IPS-NIHi7 (cell line): ENCODE measurements at regions not wholly inside any gene's neighbourhood (a gene's known extent, or its start where the extent isn't known, plus 50 kb on each side); places are given as distances from the start of the nearest gene placed in this dataset.

Source experiments
- DNase-seq: peaks from one replicate; pipeline ENCODE4 v3.0.0; 2012; ENCODE audit warnings: mixed read lengths; ENCODE audit errors: extremely low spot score

DNA sequence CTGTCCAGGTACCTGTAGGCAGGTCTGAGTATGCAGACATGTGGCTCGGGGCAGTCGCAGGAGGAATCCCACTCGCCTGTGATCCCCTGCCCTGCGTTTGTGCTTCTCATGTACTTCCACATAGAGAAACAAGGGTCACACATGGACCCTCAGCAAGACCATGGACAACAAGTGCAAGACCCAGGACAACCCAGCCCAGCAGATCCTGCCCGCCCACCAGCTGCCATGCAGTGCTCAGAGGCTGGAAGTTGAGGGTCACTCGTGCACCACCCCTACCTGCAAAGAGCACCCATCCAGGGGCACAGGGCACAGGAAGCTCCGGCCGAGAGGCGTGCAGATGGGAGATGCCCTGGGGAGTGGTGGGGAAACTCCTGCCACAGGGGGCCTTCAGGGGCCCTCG lies 67.5 kb upstream of the C14orf180 start:
- no peak for DNase-seq

DNA sequence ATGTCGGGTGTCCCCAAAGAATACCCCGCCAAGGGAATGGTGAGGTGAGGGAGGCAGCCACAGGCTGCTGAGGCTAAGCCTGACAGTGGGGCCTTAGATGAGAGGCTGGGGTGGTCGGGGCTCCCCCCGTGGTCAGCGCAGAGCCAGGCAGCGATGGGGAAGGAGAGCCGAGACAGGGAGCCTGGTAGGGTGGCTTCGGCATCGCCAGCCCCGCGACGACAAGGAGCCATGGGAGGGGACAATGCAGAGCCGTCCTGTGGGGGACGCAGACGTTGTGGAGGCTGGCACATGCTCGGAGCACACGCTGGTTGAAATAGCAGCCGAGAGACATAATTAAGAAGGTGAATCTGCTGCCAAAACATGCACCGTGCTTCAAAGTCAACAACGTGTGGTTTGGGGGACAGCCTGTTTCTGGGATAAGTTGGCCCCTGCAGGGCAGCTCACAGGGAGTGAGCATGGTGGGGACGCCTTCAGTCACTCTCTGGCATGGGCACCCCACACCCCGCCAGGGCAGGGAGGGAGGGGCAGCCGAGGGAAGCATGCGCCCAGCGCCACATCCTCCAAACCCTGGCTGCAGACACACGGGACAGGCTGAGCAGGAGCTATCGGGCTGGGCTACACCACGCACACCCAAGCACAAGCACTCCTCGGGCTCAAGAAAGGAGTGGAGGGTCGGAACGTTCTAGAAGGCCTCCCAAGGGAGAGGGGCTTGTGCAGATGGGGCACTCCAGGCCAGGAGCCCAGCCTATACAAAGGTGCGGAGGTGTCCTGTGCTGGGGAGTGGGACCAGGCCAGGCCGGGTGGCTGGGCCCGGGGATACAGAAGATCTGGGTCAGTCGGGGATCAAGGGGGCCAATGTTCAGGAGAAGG lies 66.6 kb upstream of the C14orf180 start:
- DNase-seq = no peak

DNA sequence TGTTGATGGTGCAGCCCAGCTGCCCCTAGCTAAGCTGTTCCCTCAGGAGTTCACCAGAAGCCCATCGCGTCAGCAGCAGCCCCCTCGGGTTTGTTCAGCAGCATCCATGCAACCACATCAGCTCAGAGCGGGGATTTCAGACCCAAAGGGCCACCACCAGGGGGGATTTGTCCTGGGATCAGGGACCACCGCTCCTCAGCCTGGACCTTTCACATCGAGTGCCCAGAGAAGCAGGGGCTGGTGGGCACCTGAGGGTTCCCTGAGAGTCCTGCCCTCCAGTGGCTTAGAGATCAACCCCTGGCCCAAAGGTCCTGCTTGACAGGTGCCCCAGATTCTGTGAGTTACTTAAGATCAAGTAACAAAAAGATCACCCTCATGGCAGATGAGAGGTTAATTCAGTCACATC lies 65.9 kb upstream of the C14orf180 start:
- no peak for DNase-seq

DNA sequence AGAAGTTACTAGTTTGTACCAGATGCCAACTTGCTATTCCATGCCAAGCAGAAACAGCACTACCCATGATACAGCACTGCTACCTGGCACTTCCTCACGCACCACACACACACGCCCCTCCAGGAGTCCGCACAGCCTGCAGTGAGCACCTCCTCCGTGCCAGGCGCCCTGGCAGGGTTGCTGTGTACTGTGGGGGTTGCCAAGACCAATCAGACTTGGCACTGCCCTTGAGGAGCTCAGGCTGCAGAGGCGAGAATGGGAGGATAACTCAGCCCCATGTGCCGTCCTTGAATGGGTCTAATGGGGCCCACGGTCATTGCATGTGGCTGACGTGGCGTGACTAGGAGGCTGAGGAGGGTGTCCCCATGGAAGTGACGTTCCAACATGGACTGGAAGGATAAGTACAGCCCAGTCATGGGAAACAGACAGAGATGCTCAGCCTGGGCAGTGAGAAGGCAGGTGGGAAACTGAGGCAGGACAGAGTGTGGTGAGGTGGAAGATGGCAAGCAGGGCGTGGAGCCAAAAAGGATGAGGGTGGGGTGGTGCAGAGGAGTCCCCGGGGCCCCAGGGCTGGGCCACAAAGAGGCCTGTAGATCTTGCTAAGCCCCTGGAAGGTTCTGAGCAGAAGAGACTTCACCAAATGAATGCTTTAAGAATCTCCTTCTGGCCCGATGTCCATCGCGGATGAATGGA lies 65.3 kb upstream of the C14orf180 start:
- no peak for DNase-seq

GRCh38 chr14:104515059-104515810 lies 64.3 kb upstream of the C14orf180 start:
- DNase-seq = no peak

DNA sequence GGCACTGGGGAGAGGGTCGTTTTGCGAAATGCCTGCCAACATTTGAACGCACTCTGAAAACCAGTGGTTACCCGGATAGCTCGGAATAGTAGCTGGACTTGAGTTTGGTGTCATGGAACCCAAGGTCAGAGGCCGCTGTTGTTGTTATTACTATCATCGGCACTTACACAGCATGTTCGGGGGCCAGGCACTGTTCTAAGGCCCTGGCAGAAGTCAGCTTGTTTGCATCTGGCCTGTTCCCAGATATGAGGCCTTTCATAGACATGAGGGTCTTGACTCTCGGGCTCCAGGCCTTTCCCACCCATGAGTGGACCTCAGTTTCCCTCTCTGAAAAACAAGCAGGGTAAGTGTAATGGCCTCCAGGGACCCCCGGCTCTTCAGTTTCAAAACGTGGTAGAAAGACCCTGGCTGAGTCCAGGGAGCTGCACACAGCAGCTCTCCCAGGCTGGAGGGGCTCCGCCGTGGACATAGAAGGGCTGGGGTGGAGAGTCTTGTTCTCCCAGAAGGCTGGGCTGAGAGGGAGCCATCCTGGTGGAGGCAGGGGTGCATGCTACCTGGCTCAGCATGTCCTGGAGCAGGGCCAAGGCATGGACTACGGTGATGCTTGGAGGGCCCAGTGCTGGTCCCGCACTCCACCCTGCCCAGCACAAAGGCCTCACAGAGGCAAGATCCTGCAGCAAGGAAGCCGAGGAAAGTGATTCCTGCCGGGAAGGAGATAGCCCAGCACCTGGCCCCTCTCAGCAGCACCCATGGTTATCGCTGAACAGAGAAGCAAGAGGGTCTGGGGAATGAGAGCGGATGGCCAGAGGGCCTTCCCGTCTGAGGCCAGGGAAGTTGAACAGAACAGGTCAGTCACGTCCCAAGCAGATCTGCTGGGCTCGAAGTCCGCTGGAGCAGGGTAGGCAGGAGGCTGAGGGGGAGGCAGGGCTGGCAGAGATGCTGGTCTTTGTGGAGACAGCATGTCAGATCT lies 63.5 kb upstream of the C14orf180 start:
- DNase-seq = no peak

DNA sequence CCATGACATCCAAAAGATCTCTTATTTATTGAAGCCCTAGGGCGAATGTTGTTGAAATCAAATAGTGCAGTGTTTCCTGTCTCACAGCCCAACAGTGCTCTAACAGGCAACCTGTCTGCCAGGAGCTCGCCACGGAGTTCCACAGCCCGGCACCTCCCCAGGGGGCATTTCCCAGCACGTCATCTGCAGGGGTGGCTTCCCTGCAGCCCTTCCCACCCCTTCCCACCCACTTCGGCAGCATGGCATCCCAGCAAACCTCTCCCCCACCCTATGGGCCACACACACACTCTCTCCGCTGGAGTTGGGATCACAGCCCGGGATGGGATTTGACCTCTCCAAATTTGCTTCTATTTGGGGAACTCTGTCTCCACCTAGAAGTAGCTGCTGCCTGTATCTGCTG lies 62.7 kb upstream of the C14orf180 start:
- no peak for DNase-seq

DNA sequence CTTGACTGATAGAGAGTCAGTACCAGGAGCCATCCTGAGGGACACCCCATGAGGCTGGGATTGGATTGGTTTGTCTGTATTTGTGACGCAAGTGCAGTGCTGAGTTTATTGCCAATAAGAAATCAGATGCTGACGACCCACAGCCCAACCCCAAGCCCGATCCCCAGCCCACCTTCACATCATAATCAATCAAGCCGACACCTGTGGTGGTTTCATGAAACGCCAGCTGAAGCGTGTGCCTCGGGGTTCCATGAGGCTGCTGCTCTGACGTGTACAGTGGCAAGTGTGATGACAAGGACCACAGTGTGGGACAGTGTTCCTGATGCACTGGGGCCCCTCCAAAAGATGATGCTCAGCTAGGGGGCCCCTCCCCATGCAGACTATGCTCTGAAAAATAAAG lies 62.1 kb upstream of the C14orf180 start:
- DNase-seq = no peak

GRCh38 chr14:104517867-104518266 lies 61.7 kb upstream of the C14orf180 start:
- no peak for DNase-seq

GRCh38 chr14:104518659-104519350 lies 60.8 kb upstream of the C14orf180 start:
- DNase-seq = no peak

DNA sequence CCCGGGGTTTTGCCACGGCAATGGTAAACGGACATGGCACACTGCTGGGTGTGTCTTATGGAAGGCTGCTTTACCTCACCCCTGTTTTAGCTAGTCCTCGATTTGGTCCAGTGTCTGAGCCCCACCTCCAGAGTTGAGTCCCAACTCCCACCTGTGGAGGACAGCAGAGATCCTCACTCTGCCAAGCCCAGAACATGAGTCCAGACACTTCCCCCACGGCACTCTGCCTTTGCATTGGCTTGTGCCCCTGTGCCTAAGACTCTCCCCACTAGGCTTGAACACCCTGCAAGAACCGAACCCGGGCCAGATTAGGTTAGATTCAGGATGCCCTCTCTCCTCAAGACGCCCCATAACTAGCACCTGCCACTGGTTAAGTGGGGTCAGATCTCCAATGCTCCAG lies 59.8 kb upstream of the C14orf180 start:
- DNase-seq = no peak

- no peak for DNase-seq
These were observed 58.7 kb upstream of the C14orf180 start for GRCh38 chr14:104520620-104521410.

- no peak for DNase-seq
These were observed 57.5 kb upstream of the C14orf180 start for GRCh38 chr14:104521816-104522745.

DNA sequence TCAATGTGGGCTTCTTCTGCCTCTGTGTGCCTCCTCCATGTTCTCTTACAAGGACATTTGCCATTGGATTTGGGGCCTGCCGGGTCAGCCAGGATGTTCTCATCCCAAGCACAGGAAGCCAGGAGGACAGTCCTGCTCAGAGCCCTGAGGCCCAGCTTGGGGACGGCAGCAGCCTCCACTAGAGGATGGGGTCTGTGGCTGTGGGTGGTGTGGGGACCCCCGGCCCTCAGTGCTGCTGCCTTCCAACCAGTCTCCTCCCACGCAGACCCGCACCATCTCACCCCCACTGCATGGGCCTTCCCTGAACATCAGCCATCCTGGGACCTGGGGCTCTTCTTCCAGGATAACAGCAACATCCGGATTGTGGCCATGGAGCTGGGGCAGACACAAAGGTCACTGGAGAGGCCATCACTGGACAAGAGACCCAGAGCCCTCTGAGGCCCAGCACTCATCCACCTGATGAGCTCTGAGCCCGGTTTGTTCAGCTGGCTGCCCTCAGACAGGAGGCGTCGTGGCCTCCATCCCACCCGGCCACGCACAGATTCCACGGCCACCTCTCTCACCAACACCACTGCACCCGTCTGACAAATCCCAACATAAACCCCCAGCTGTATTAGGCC lies 56.5 kb upstream of the C14orf180 start:
- no peak for DNase-seq

- no peak for DNase-seq
These were observed 56.0 kb upstream of the C14orf180 start for GRCh38 chr14:104523546-104523935.

GRCh38 chr14:104524726-104525125 lies 54.8 kb upstream of the C14orf180 start:
- DNase-seq = no peak

DNA sequence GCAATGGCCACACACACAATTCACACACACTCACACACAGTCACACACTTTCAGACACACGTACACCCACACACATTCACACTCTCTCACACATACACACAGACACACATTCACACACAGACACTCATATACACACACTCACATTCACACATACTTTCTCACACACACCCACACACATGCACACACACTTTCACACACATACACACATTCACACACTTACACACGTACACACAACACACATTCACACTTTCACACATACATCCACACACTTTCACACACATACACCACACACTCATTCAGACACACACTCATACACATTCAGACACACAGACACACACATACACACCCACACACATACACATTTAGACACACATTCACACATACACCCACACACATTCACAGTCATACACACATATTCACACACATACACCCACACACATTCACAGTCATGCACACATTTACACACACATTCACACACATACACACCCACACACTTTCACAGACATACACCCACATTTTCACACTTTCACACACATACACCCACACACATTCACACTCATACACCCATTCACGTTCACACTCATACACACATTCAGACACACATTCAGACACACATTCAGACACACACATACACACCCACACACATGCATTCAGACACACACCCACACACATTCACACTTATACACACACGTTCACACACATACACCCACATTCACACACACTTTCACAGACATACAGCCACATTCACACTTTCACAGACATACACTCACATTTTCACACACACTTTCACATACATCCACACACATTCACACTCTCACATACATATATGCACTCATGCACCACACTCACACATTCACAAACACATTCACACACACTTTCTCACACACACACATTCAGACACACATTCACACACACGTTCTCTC lies 52.6 kb upstream of the C14orf180 start:
- DNase-seq = no peak
